ENCODE measurements at regions not wholly inside any gene's neighbourhood (a gene's known extent, or its start where the extent isn't known, plus 50 kb on each side); places are given as distances from the start of the nearest gene placed in this dataset.

DNA sequence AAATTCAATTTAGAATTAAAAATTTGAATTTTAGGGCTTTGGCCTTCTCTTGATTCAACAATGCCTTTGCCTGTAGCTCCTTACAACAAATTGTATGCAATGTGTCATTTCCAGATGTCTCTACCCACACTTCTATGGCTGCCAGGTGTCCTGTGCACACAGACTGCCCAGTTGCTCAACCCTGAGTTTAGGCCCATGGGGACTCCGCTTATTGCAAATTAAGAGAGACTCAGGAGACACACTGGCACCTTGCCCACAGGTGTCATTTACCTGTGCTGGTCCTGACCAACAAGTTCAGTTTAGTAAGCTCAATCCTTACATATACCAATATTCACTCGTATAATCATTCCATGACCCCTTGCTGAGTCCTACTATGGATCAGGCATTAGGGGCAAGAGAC, 236.1 kb downstream of the OMA1 start:
- H3K9me3 ChIP-seq (replicated peaks; ENCODE audit: control insufficient read depth, insufficient read depth, low read depth, low read length): no peaks in the 10 kb centered on the region
- no peak overlapping the region for H3K9ac ChIP-seq (ENCODE audit: insufficient read depth in 1 of 2, low read depth in 2 of 2, low read length in 2 of 2)
- H3K9me1 ChIP-seq (ENCODE audit: control insufficient read depth, insufficient read depth, low read length): no peaks in the 10 kb centered on the region
- intact Hi-C loops (cut with micrococcal nuclease): no loop called here
- no peak overlapping the region for H2AFZ ChIP-seq (ENCODE audit: low read depth, low read length)
- no peak overlapping the region for H3K4me3 ChIP-seq
- H3K36me3 ChIP-seq (ENCODE audit: control insufficient read depth, insufficient read depth, low read length): no peaks in the 10 kb centered on the region
- TF ChIP-seq NELFE (IDR thresholded peaks at IDR 0.05; ENCODE audit: insufficient read depth, insufficient read length) (no peak), RB1 (IDR thresholded peaks at IDR 0.05; ENCODE audit: low read depth) (no peak), SP1 (CRISPR knock-in tag; IDR thresholded peaks at IDR 0.05) (no peak), EP400 (IDR thresholded peaks at IDR 0.05) (no peak), PCBP1 (IDR thresholded peaks at IDR 0.05; ENCODE audit: low read depth, low read length, poor library complexity, severe bottlenecking) (no peak), SOX6 (IDR thresholded peaks at IDR 0.05) (no peak), HDAC8 (tag; IDR thresholded peaks at IDR 0.05) (no peak), NEUROD1 (IDR thresholded peaks at IDR 0.05; ENCODE audit: borderline replicate concordance, low read depth, low read length, partially characterized antibody) (no peak), RCOR1 (IDR thresholded peaks at IDR 0.05; ENCODE audit: borderline replicate concordance in 1 of 2, low read depth in 2 of 2, low read length in 2 of 2) (no peak), KLF6 (CRISPR knock-in tag; IDR thresholded peaks at IDR 0.05; ENCODE audit: borderline replicate concordance) (no peak), ZC3H4 (CRISPR knock-in tag; IDR thresholded peaks at IDR 0.05; ENCODE audit: borderline replicate concordance) (no peak)
- TF ChIP-seq, protein P1, sequence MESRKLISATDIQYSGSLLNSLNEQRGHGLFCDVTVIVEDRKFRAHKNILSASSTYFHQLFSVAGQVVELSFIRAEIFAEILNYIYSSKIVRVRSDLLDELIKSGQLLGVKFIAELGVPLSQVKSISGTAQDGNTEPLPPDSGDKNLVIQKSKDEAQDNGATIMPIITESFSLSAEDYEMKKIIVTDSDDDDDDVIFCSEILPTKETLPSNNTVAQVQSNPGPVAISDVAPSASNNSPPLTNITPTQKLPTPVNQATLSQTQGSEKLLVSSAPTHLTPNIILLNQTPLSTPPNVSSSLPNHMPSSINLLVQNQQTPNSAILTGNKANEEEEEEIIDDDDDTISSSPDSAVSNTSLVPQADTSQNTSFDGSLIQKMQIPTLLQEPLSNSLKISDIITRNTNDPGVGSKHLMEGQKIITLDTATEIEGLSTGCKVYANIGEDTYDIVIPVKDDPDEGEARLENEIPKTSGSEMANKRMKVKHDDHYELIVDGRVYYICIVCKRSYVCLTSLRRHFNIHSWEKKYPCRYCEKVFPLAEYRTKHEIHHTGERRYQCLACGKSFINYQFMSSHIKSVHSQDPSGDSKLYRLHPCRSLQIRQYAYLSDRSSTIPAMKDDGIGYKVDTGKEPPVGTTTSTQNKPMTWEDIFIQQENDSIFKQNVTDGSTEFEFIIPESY (CRISPR knock-in tag; IDR thresholded peaks at IDR 0.05): no peak
- TF ChIP-seq, protein P2, sequence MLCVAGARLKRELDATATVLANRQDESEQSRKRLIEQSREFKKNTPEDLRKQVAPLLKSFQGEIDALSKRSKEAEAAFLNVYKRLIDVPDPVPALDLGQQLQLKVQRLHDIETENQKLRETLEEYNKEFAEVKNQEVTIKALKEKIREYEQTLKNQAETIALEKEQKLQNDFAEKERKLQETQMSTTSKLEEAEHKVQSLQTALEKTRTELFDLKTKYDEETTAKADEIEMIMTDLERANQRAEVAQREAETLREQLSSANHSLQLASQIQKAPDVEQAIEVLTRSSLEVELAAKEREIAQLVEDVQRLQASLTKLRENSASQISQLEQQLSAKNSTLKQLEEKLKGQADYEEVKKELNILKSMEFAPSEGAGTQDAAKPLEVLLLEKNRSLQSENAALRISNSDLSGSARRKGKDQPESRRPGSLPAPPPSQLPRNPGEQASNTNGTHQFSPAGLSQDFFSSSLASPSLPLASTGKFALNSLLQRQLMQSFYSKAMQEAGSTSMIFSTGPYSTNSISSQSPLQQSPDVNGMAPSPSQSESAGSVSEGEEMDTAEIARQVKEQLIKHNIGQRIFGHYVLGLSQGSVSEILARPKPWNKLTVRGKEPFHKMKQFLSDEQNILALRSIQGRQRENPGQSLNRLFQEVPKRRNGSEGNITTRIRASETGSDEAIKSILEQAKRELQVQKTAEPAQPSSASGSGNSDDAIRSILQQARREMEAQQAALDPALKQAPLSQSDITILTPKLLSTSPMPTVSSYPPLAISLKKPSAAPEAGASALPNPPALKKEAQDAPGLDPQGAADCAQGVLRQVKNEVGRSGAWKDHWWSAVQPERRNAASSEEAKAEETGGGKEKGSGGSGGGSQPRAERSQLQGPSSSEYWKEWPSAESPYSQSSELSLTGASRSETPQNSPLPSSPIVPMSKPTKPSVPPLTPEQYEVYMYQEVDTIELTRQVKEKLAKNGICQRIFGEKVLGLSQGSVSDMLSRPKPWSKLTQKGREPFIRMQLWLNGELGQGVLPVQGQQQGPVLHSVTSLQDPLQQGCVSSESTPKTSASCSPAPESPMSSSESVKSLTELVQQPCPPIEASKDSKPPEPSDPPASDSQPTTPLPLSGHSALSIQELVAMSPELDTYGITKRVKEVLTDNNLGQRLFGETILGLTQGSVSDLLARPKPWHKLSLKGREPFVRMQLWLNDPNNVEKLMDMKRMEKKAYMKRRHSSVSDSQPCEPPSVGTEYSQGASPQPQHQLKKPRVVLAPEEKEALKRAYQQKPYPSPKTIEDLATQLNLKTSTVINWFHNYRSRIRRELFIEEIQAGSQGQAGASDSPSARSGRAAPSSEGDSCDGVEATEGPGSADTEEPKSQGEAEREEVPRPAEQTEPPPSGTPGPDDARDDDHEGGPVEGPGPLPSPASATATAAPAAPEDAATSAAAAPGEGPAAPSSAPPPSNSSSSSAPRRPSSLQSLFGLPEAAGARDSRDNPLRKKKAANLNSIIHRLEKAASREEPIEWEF (CRISPR knock-in tag; IDR thresholded peaks at IDR 0.05): no peak
- H3K79me2 ChIP-seq (ENCODE audit: control insufficient read depth, insufficient read depth, low read length): no peaks in the 10 kb centered on the region
- ATAC-seq (no peak), DNase-seq (ENCODE audit: extremely low read depth in 1 of 4, low spot score in 3 of 4) (no peak), FAIRE-seq (no peak)
- 0% methylated on average over 2 of the region's 2 CpGs for WGBS (ENCODE audit: insufficient coverage, low coverage, missing lambda C conversion rate)
- in situ Hi-C loops (cut with MboI): no loop called here
- H3K4me2 ChIP-seq (ENCODE audit: insufficient read depth, low read length): no peak overlapping the region
- H3K27ac ChIP-seq (ENCODE audit: extremely low read depth, low read depth, low read length): no peak overlapping the region
- no peaks in the 10 kb centered on the region for H3K27me3 ChIP-seq (ENCODE audit: control insufficient read depth in 2 of 2, insufficient read depth in 2 of 2, low read length in 2 of 2)
- ChIA-PET CTCF (ENCODE audit: low intra/inter-chr PET ratio) (no interaction called here), POLR2A (no interaction called here)
- no TSS peak for BruUV-seq (replicated peaks)
- H3K4me1 ChIP-seq (replicated peaks in 1 of 2; ENCODE audit: control insufficient read depth in 2 of 2, insufficient read depth in 2 of 2, low read length in 2 of 2): no peaks in the 10 kb centered on the region
- H4K20me1 ChIP-seq (replicated peaks; ENCODE audit: control insufficient read depth, insufficient read depth, low read length): no peaks in the 10 kb centered on the region; the same call in 1 of the 2 replicates

Data from K562 (cell line).